Stimulated activated CD8-positive, alpha-beta memory T cell treated with anti-CD3 and anti-CD28 coated beads, Interleukin-15, amount 100 ng/mL, for 4 hours (primary cell): ENCODE measurements at regions not wholly inside any gene's neighbourhood (a gene's known extent, or its start where the extent isn't known, plus 50 kb on each side); places are given as distances from the start of the nearest gene placed in this dataset.

Source experiments
- DNase-seq, 2 donors: peaks; one replicate each; pipeline ENCODE4 v3.0.0-alpha.2; 2020; ENCODE audit warnings: low read depth in 2 of 2

- DNase-seq: no peak
Measured at GRCh38 chr2:145157741-145158591, 638.0 kb upstream of the ZEB2 start.

GRCh38 chr2:145157036-145157675, 637.2 kb upstream of the ZEB2 start:
- no peak for DNase-seq

GRCh38 chr2:145156199-145156598, 636.3 kb upstream of the ZEB2 start:
- DNase-seq: no peak

- no peak for DNase-seq
Measured at GRCh38 chr2:145155196-145155595, 635.3 kb upstream of the ZEB2 start.

- no peak for DNase-seq
Measured at GRCh38 chr2:145154731-145155130, 634.8 kb upstream of the ZEB2 start.

GRCh38 chr2:145146691-145147090, 626.8 kb upstream of the ZEB2 start:
- no peak for DNase-seq

- no peak for DNase-seq
Measured at GRCh38 chr2:145144131-145144728, 624.3 kb upstream of the ZEB2 start.

GRCh38 chr2:145141981-145142380, 622.1 kb upstream of the ZEB2 start:
- no peak for DNase-seq

- DNase-seq: no peak
Measured at GRCh38 chr2:145140658-145141057, 620.7 kb upstream of the ZEB2 start.

GRCh38 chr2:145138626-145139025, 618.7 kb upstream of the ZEB2 start:
- no peak for DNase-seq

- DNase-seq: no peak
Measured at GRCh38 chr2:145137901-145138300, 618.0 kb upstream of the ZEB2 start.

GRCh38 chr2:145137211-145137610, 617.3 kb upstream of the ZEB2 start:
- no peak for DNase-seq

GRCh38 chr2:145136702-145137101, 616.8 kb upstream of the ZEB2 start:
- DNase-seq: no peak

- DNase-seq: no peak
Measured at GRCh38 chr2:145126146-145126545, 606.2 kb upstream of the ZEB2 start.

GRCh38 chr2:145124085-145124484, 604.2 kb upstream of the ZEB2 start:
- no peak for DNase-seq

GRCh38 chr2:145123606-145124005, 603.7 kb upstream of the ZEB2 start:
- DNase-seq: no peak

- no peak for DNase-seq
Measured at GRCh38 chr2:145119225-145119624, 599.3 kb upstream of the ZEB2 start.

- no peak for DNase-seq
Measured at GRCh38 chr2:145116834-145117725, 597.2 kb upstream of the ZEB2 start.

GRCh38 chr2:145116056-145116455, 596.1 kb upstream of the ZEB2 start:
- no peak for DNase-seq

- no peak for DNase-seq
Measured at GRCh38 chr2:145114726-145115125, 594.8 kb upstream of the ZEB2 start.

- DNase-seq: no peak
Measured at GRCh38 chr2:145112467-145112866, 592.5 kb upstream of the ZEB2 start.
